CD4-positive, alpha-beta T cell (primary cell): ENCODE measurements at regions not wholly inside any gene's neighbourhood (a gene's known extent, or its start where the extent isn't known, plus 50 kb on each side); places are given as distances from the start of the nearest gene placed in this dataset.
"Not testable (repeated sequence)": the region's sequence is repeated elsewhere in the genome, so short reads cannot be mapped to it uniquely, and the experiment has no call there.

Experiments used
- ATAC-seq: fragments of 200-7000 bp; cut with Tn5 transposase; one replicate; pipeline ENCODE4 v1.10.0; 2022; ENCODE audit warnings: mild to moderate bottlenecking; ENCODE audit not compliant: poor library complexity
- CTCF ChIA-PET: fragments of 350-600 bp; sonication (Branson Sonifier 250); formaldehyde crosslinking; loops from one replicate; lab custom pipeline; 2021; ENCODE audit warnings: antibody characterized with exemption, inconsistent platforms; lab: Charles Lee
- POLR2A ChIA-PET: fragments of 350-600 bp; sonication (Branson Sonifier 250); formaldehyde crosslinking; loops from one replicate; lab custom pipeline; 2021; ENCODE audit warnings: antibody characterized with exemption, inconsistent platforms; lab: Charles Lee
- DNase-seq, 14 experiments: peaks; one replicate each; pipeline ENCODE4 v3.0.0-alpha.2; 2013 to 2020; ENCODE audit warnings: mixed read lengths in 2 of 14
- H3K27ac ChIP-seq, 2 donors: one replicate each; pipeline versions ENCODE4 v1.5.1 to v1.7.0; 2013; ENCODE audit warnings: low read length in 2 of 2, low read depth in 1 of 2, mild to moderate bottlenecking in 1 of 2
- H3K27me3 ChIP-seq, 2 experiments: 1 replicate in 1 of 2; 2 replicates in 1 of 2; pipeline versions ENCODE4 v1.6.1 to v1.7.0; 2013; ENCODE audit warnings: low read length in 2 of 2, control low read depth in 1 of 2, mild to moderate bottlenecking in 1 of 2, moderate library complexity in 1 of 2; ENCODE audit not compliant: insufficient read depth in 2 of 2, control insufficient read depth in 1 of 2
- H3K36me3 ChIP-seq: one replicate; pipeline ENCODE4 v1.6.1; 2013; ENCODE audit warnings: low read length, control low read depth; ENCODE audit not compliant: insufficient read depth
- H3K4me1 ChIP-seq: one replicate; pipeline ENCODE4 v1.6.1; 2013; ENCODE audit warnings: low read length, control low read depth; ENCODE audit not compliant: insufficient read depth
- H3K4me3 ChIP-seq: one replicate; pipeline ENCODE4 v1.5.1; 2013; ENCODE audit warnings: mild to moderate bottlenecking, low read length, moderate library complexity
- H3K9me3 ChIP-seq, 2 experiments: 1 replicate in 1 of 2; 2 replicates in 1 of 2; pipeline versions ENCODE4 v1.6.1 to v1.7.0; 2013; ENCODE audit warnings: low read length in 2 of 2, mild to moderate bottlenecking in 2 of 2, control low read depth in 1 of 2, moderate library complexity in 1 of 2; ENCODE audit not compliant: control insufficient read depth in 1 of 2, insufficient read depth in 1 of 2
- H3K27ac Mint-ChIP-seq: one replicate; pipeline ENCODE4 v1.8.0; 2020; ENCODE audit warnings: mixed read lengths
- H3K27me3 Mint-ChIP-seq: one replicate; pipeline ENCODE4 v1.8.0; 2021; ENCODE audit warnings: mixed read lengths
- H3K36me3 Mint-ChIP-seq: one replicate; pipeline ENCODE4 v1.8.0; 2021; ENCODE audit warnings: low read depth, mixed read lengths
- H3K4me1 Mint-ChIP-seq: one replicate; pipeline ENCODE4 v1.8.0; 2021; ENCODE audit warnings: low read depth, mixed read lengths
- H3K4me3 Mint-ChIP-seq: one replicate; pipeline ENCODE4 v1.8.0; 2020; ENCODE audit warnings: mild to moderate bottlenecking, mixed read lengths
- H3K9me3 Mint-ChIP-seq: one replicate; pipeline ENCODE4 v1.8.0; 2020; ENCODE audit warnings: mixed read lengths
- intact Hi-C, 2 experiments: fragments of 100-400 bp; cut with DNase I in 1 of 2; cut with micrococcal nuclease in 1 of 2; formaldehyde crosslinking; loops; one replicate each; pipeline versions ENCODE4 v1.15.1 to v1.9.0; 2023 to 2025; cut with DNase I, micrococcal nuclease
- TF ChIP-seq, protein P1 (sequence below): fragments of 200-600 bp; IDR thresholded peaks from one replicate; pipeline ENCODE4 v1.8.0; 2022; ENCODE audit warnings: antibody characterized with exemption, mild to moderate bottlenecking

DNA sequence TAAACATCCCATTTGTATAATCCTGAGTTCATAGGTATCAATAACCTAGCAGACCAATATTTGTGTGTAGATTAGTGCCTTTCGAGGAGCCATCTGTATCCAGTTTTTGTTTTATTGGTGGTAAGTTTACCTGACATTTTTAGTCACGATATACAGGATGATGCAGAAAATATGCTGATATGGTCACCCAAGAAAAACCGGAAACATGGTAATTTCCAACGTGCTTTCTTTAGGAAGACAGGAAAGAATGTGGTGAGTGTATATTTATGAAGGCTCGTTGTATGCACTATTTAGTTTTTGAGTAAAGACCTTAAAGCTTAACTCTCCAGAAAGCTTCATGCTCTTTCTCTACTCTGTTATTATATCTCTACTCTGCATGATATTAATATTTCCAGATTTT is 180.2 kb upstream of the PHACTR1 start:
- POLR2A ChIA-PET, result no interaction called here
- H3K4me3 Mint-ChIP-seq, result no peak overlapping the region
- intact Hi-C loops, result no loop called here
- no peaks in the 10 kb centered on the region for H3K36me3 Mint-ChIP-seq
- Histone ChIP-seq H3K27ac (no peak overlapping the region), H3K4me1 (no peaks in the 10 kb centered on the region), H3K4me3 (no peak overlapping the region), H3K36me3 (no peaks in the 10 kb centered on the region), H3K27me3 (no peaks in the 10 kb centered on the region), H3K9me3 (no peaks in the 10 kb centered on the region)
- peaks cover 5% of the 10 kb centered on the region for H3K27me3 Mint-ChIP-seq
- no peaks in the 10 kb centered on the region for H3K9me3 Mint-ChIP-seq
- ATAC-seq (no peak), DNase-seq (no peak)
- CTCF ChIA-PET, result no interaction called here
- H3K4me1 Mint-ChIP-seq, result no peaks in the 10 kb centered on the region
- TF ChIP-seq, protein P1, sequence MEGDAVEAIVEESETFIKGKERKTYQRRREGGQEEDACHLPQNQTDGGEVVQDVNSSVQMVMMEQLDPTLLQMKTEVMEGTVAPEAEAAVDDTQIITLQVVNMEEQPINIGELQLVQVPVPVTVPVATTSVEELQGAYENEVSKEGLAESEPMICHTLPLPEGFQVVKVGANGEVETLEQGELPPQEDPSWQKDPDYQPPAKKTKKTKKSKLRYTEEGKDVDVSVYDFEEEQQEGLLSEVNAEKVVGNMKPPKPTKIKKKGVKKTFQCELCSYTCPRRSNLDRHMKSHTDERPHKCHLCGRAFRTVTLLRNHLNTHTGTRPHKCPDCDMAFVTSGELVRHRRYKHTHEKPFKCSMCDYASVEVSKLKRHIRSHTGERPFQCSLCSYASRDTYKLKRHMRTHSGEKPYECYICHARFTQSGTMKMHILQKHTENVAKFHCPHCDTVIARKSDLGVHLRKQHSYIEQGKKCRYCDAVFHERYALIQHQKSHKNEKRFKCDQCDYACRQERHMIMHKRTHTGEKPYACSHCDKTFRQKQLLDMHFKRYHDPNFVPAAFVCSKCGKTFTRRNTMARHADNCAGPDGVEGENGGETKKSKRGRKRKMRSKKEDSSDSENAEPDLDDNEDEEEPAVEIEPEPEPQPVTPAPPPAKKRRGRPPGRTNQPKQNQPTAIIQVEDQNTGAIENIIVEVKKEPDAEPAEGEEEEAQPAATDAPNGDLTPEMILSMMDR, result no peak
- H3K27ac Mint-ChIP-seq, result no peak overlapping the region

DNA sequence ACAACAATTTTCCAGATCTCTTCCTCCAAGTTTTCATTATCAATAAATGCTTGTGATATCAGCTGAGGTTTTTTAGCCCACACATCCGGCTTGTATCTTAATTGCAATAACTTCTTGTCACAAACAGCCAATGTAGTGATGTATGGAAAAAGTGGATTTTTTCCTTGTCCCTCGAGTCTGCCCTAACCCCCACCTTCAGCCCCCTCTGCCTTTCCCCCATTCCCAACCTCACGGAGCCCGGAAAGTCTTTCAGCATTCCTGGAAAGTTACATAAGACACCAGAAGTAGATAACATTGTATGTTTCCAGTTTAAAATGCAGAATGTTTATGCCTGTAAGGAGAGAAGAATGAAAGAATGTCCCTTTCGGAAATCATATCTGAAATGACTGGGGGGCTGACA is 179.2 kb upstream of the PHACTR1 start:
- intact Hi-C loops, result no loop called here
- no peak for ATAC-seq
- no peaks in the 10 kb centered on the region for H3K27me3 ChIP-seq
- Mint-ChIP-seq H3K27me3 (peaks cover 5% of the 10 kb centered on the region), H3K4me3 (no peak overlapping the region), H3K9me3 (peaks cover 2% of the 10 kb centered on the region), H3K4me1 (no peaks in the 10 kb centered on the region), H3K27ac (no peak overlapping the region), H3K36me3 (no peaks in the 10 kb centered on the region)
- TF ChIP-seq, protein P1, result no peak
- H3K27ac ChIP-seq, result no peak overlapping the region
- no peaks in the 10 kb centered on the region for H3K36me3 ChIP-seq
- H3K4me3 ChIP-seq, result no peak overlapping the region
- H3K9me3 ChIP-seq, result no peaks in the 10 kb centered on the region
- no peak for DNase-seq
- no peaks in the 10 kb centered on the region for H3K4me1 ChIP-seq
- CTCF ChIA-PET, result no interaction called here
- POLR2A ChIA-PET, result no interaction called here

DNA sequence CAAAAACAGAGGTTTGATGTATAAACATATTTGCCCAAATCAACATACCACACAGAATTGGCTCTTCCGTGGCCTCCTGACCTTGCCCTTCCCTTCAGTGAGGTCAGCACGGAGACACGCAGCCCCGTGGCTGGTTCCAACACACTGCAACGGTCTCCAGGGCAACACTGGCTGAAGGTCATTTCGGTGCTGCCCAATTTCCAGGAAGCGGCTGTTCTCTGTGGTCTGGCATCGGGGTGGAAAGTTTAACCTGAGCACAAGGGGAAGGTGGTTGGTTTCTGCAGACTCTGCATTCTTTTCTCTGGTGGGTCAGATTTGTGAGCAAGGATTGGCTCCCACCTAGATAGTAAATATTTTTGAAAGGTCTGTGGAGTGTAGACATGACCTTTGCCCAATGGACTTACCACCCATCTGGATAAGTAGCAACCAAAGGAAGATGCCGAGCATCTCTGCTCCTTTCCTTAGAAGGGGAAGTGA is 177.6 kb upstream of the PHACTR1 start:
- H3K4me3 Mint-ChIP-seq, result no peak overlapping the region
- ATAC-seq (no peak), DNase-seq (no peak)
- H3K27ac ChIP-seq, result no peak overlapping the region
- peaks cover 5% of the 10 kb centered on the region for H3K27me3 Mint-ChIP-seq
- no peak overlapping the region for H3K27ac Mint-ChIP-seq
- intact Hi-C loops, result no loop called here
- CTCF ChIA-PET, result no interaction called here
- H3K36me3 Mint-ChIP-seq, result no peaks in the 10 kb centered on the region
- H3K4me1 Mint-ChIP-seq, result no peaks in the 10 kb centered on the region
- H3K9me3 Mint-ChIP-seq, result peaks cover 2% of the 10 kb centered on the region
- H3K27me3 ChIP-seq, result no peaks in the 10 kb centered on the region
- no peak overlapping the region for H3K4me3 ChIP-seq
- POLR2A ChIA-PET, result no interaction called here
- TF ChIP-seq, protein P1, result no peak
- H3K4me1 ChIP-seq, result no peaks in the 10 kb centered on the region
- no peaks in the 10 kb centered on the region for H3K36me3 ChIP-seq
- H3K9me3 ChIP-seq, result no peaks in the 10 kb centered on the region

DNA sequence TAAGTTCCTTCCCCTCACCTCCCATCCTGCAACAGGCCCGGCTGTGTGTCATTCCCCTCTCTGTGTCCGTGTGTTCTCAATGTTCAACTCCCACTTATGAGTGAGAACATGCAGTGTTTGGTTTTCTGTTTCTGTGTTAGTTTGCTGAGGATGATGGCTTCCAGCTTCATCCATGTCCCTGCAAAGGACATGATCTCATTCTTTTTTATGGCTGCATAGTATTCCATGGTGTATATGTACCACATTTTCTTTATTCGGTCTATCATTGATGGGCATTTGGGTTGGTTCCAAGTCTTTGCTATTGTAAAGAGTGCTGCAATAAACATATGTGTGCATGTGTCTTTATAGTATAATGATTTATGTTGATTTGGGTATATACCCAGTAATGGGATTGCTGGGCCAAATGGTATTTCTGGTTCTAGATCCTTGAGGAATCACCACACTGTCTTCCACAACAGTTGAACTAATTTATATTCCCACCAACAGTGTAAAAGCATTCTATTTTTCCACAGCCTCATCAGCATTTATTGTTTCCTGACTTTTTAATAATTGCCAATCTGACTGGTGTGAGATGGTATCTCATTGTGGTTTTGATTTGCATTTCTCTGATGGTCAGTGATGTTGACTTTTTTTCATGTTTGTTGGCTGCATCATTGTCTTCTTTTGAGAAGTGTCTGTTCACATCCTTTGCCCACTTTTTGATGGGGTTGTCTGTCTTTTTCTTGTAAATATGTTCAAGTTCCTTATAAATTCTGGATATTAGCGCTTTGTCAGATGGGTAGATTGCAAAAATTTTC is 174.1 kb upstream of the PHACTR1 start:
- H3K4me1 ChIP-seq, H3K36me3 Mint-ChIP-seq, H3K9me3 Mint-ChIP-seq, H3K27ac ChIP-seq, H3K9me3 ChIP-seq, DNase-seq, H3K27me3 ChIP-seq, H3K4me3 Mint-ChIP-seq, H3K4me3 ChIP-seq, H3K27ac Mint-ChIP-seq, H3K4me1 Mint-ChIP-seq, H3K36me3 ChIP-seq, ATAC-seq, POLR2A ChIA-PET, CTCF ChIA-PET: not testable (repeated sequence)
- intact Hi-C loops, result loop anchor here in 1 of 2 experiments (10.0 kb wide), 1 partner anchor 652 kb away; no protein-coding TSS in a partner anchor
- peaks cover 13% of the 10 kb centered on the region for H3K27me3 Mint-ChIP-seq
